A549 (cell line): ENCODE measurements at regions not wholly inside any gene's neighbourhood (a gene's known extent, or its start where the extent isn't known, plus 50 kb on each side); places are given as distances from the start of the nearest gene placed in this dataset.

Experiments
- CHD2 ChIP-seq: fragments of 150-350 bp; IDR thresholded peaks from 2 replicates; pipeline ENCODE4 v1.6.1; 2014; ENCODE audit warnings: low read length; ENCODE audit not compliant: partially characterized antibody
- CTCF ChIP-seq: fragments of >200 bp; sonication (Bioruptor Twin); formaldehyde crosslinking; IDR thresholded peaks from 3 replicates; pipeline ENCODE4 v1.5.1; 2016
- HDAC2 ChIP-seq: fragments of 200-600 bp; sonication (generic); IDR thresholded peaks from 2 replicates; pipeline ENCODE4 v1.6.1; 2016
- HOXA7 ChIP-seq: fragments of 250-450 bp; sonication (Bioruptor Pico); IDR thresholded peaks from 2 replicates; pipeline ENCODE4 v1.5.0; 2020; ENCODE audit warnings: mild to moderate bottlenecking, moderate library complexity
- KDM1A ChIP-seq: fragments of 200-600 bp; sonication (generic); IDR thresholded peaks from 2 replicates; pipeline ENCODE4 v1.6.1; 2016; ENCODE audit warnings: low read depth, mild to moderate bottlenecking
- MAX ChIP-seq: IDR thresholded peaks from 2 replicates; pipeline ENCODE4 v1.6.1; 2012
- MAZ ChIP-seq: fragments of 150-350 bp; IDR thresholded peaks from 2 replicates; pipeline ENCODE4 v1.6.1; 2014; ENCODE audit warnings: antibody characterized with exemption, low read depth, low read length, borderline replicate concordance
- NR3C1 ChIP-seq: fragments of >200 bp; sonication (Bioruptor Twin); formaldehyde crosslinking; IDR thresholded peaks from 3 replicates; pipeline ENCODE4 v1.6.1; 2017
- POLR2A ChIP-seq: IDR thresholded peaks from 2 replicates; pipeline ENCODE4 v1.6.1; 2012; ENCODE audit warnings: mild to moderate bottlenecking, low read length
- POLR2AphosphoS2 ChIP-seq: conservative IDR thresholded peaks from 2 replicates; pipeline ENCODE4 v1.6.1; 2012; ENCODE audit warnings: low read length, improper control_type of control experiment, inconsistent platforms
- RAD21 ChIP-seq, 2 experiments: fragments of >200 bp in 1 of 2; sonication (Bioruptor Twin) in 1 of 2; formaldehyde crosslinking in 1 of 2; IDR thresholded peaks in 1 of 2; conservative IDR thresholded peaks in 1 of 2; 2 replicates in 1 of 2; 3 replicates in 1 of 2; pipeline ENCODE4 v1.6.1; 2012 to 2018; ENCODE audit warnings: inconsistent platforms in 1 of 2
- USF2 ChIP-seq: fragments of 450-650 bp; IDR thresholded peaks from 2 replicates; pipeline ENCODE4 v1.6.1; 2014; ENCODE audit warnings: antibody characterized with exemption
- ZFP36 ChIP-seq: fragments of 450-650 bp; IDR thresholded peaks from 2 replicates; pipeline ENCODE4 v1.6.1; 2014; ENCODE audit warnings: borderline replicate concordance; ENCODE audit not compliant: partially characterized antibody
- ZNF302 ChIP-seq: fragments of 250-450 bp; sonication (Bioruptor Pico); IDR thresholded peaks from 2 replicates; pipeline ENCODE4 v1.9.0; 2021; ENCODE audit warnings: inconsistent platforms, mild to moderate bottlenecking, moderate library complexity

GRCh38 chr7:98456866-98457265 is 56.0 kb upstream of the BAIAP2L1 start:
- no peak for TF ChIP-seq NR3C1
- no peak for TF ChIP-seq POLR2AphosphoS2
- no peak for TF ChIP-seq POLR2A
- no peak for TF ChIP-seq USF2
- TF ChIP-seq CTCF, result no peak
- no peak for TF ChIP-seq MAX
- TF ChIP-seq ZFP36, result no peak
- TF ChIP-seq KDM1A, result no peak
- no peak for TF ChIP-seq HOXA7 (CRISPR knock-in tag)
- no peak for TF ChIP-seq RAD21 (conservative IDR thresholded peaks at IDR 0.05 in 1 of 2, IDR thresholded peaks at IDR 0.05 in 1 of 2)
- TF ChIP-seq CHD2, result no peak
- no peak for TF ChIP-seq MAZ
- no peak for TF ChIP-seq ZNF302 (CRISPR knock-in tag)
- no peak for TF ChIP-seq HDAC2
